NCI-H510A treated with DMSO at 0.1 percent for 48 hours (cell line): ENCODE measurements at regions not wholly inside any gene's neighbourhood (a gene's known extent, or its start where the extent isn't known, plus 50 kb on each side); places are given as distances from the start of the nearest gene placed in this dataset.
"Not testable (repeated sequence)": the region's sequence is repeated elsewhere in the genome, so short reads cannot be mapped to it uniquely, and the experiment has no call there.

ENCODE experiments used
- DNase-seq: peaks from one replicate; lab custom pipeline; 2025; lab: John Stamatoyannopoulos, UW

DNA sequence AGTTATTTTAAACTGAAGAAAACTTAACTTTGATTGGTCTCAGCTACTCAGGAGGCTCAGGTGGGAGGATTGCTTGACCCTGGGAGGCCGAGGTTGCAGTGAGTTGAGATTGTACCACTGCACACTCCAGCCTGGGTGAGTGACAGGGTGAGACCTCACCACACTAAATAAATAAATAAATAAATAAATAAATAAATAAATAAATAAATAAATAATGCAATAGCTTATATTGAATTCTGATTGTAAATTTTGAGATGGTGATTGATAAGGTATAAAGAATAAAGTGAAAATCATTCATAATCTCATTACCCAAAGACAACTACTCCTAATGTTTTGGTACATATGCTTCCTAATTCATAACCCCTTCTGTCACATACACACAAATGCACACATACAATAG lies 58.1 kb downstream of the TUBA3C start:
- DNase-seq, result no peak

DNA sequence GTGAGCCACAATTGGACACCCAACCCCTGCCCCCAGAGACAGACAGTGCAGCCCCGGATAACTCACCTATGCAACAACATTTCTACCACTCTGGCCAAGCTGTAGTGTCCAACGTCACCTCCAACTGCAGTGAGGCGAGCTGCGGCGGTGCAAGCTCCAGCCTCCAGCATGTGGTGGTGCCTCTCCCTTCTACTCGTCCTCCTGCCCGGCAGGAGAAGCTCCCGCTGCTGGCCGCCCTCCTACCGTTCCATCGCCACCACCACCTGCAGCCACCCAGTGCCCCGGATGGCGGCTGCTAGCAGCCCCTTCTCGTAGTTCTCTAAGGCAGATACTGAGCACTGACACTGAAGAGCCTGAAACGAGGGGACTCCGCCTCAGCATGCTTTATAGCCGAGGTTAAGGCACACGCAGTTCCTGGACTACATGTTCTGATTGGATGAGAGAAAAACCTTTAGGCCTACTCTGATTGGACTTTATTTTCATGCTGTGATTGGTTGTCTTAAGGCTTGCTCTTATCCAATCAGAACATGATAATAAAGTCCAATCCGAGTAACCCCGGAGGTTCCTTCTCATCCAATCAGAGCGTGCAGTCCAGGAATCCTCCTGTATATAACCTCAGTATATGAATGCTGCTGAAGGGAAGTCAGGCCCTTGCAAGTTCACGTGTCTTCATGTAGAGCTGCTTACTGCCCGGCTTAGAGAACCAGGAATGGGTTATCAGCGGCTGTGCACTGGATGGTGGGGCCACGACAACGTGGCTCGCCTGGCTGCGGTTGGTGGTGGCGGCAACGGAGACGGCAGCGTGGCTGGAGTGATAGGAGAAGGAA lies 63.5 kb downstream of the TUBA3C start:
- no peak for DNase-seq

DNA sequence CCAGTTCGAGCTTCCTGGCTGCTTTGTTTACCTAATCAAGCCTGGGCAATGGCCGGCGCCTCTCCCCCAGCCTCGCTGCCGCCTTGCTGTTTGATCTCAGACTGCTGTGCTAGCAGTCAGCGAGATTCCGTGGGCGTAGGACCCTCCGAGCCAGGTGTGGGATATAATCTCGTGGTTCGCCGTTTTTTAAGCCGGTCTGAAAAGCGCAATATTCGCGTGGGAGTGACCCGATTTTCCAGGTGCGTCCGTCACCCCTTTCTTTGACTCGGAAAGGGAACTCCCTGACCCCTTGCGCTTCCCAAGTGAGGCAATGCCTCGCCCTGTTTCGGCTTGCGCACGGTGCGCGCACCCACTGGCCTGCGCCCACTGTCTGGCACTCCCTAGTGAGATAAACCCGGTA lies 72.4 kb downstream of the TUBA3C start:
- DNase-seq, result not testable (repeated sequence)

DNA sequence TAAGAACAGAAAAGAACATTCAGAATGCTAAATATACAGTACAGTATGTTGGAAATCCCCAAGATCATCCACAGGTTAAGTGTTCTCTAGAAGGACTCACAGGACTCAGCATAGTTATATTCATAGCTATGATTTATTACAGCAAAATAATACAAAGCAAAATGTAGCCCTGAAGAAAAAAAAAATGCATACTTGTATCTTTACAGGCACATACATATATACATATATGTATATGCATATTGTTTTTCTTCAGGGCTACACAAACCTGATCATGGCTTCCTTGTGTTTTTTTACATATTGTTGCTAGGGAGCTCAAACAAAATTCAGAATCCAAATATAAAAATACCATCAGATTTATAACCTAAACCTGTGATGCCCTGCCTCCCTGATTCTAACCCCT lies 78.5 kb downstream of the TUBA3C start:
- DNase-seq, result no peak

DNA sequence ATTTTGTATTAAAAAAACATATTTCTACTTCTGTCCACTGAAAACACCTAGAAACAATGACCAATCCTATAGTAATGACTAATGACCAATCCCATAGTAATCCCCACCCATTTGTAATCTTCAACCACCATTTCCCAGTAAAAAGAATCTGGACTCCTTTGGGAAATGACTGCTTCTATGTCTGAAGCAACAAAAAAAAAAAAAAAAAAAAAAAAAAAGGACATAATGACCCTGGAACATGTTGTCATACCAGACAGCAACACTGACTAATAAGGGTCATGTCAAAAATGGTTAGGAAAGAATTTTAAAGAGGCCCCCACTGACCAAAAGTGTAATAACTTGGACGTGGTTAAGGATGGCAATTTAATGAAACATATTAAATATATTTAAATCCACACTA lies 88.3 kb downstream of the TUBA3C start:
- DNase-seq, result no peak

DNA sequence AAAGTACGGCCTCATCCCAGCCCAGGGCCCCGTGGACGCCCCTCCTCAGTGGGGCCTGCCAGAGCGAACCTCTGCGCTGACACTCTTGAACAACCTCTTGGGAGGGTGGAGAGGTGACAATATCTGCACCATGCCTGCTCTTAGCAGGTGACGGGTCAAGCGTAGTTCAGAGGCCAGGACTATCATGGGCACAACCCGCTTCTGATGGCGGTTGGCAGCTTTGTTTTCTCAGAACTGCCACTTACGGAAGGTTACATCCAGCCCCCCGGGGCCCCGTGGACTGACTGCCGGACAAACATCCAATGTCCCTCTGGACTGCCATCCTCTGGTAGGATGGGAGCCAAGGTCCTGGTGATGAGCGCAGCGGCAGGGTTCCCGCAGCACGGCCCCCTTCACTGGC lies 91.1 kb downstream of the TUBA3C start:
- no peak for DNase-seq

DNA sequence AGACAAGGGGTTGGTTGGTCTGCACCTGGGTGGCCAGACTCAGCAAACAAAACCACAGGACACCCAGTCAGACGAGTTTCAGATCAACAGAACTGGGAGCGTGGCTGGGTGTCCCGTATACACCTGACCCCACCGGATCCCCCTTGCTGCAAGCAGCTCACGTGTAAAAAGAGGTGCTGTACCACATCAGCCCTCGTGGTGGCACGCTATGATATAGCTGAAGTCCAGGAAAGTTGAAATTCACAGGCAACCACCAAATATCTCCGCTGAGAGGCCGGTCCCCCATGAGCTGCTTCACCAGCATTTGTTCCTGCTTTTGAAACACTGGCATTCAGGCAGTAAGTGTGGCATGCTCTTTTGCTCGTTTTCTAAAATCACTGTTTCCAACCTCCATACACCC lies 92.3 kb downstream of the TUBA3C start:
- no peak for DNase-seq

DNA sequence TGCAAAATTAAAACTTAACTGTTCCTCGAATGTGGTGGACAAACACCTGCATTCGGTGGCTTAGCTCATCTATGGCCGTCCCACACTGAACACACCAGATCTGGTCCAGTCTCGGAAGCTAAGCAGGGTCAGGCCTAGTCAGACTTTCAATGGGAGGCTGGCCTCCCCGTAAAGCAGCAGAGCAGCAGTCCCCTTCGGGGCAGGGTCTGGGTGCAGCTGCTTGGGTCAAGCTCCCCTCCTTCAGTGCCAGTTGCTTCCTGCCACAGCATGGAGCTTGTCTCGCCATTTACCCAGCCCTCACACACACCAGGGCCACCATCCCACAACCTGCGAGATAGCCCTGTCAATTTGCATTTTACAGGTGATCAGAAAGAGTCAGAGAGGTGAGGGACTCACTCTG lies 93.2 kb downstream of the TUBA3C start:
- no peak for DNase-seq

DNA sequence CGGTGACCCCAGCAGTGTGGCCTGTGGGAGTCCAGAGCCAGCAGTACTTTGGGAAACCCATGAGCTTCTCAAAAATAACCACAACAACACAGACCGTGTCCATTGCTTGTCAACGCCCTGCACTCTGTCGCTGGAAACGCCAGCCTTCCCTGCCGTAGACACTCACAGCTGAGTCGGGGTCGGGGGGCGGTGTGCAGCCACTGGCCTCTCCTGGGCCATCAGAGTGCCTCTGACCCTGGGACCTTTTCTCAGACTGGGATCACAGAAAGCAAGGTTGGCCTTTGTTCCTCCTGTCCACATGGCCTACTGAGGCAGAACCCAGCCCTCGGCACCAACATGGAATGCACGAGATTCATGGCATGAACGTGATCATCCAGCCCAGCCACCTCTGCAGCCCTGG lies 95.7 kb downstream of the TUBA3C start:
- no peak for DNase-seq

DNA sequence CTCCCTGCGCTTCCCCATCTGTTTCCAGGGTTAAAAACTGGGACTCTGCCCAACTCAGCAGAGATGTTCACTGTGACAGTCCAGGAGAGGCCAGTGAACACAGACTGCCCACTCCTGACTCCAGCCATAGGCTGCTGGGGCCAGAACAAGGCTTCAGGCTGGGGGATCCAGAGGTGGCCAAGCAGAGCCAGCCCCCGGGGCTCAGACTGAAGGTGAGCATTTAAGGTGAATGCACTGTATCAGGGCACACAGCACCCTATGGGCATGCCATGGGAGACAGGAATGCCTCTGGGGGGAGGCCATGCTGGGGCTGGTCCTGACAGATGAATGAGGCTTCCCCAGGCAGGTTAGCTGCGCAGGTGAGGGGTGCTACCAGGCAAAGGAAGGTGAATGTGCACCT lies 96.4 kb downstream of the TUBA3C start:
- DNase-seq, result no peak

DNA sequence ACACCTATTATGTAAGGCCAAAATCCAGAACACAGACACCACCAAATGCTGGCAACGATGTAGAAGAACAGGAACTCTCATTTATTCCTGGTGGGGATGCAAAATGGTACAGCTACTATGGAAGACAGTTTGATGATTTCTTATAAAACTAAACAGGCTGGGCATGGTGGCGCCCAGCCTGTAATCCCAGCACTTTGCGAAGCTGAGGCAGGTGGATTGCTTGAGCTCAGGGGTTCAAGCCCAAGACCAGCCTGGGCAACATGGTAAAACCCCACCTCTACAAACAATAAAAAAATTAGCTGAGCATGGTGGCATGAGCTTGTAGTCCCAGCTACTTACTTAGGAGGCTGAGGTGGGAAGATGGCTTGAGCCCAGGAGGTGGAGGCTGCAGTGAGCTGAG lies 98.3 kb downstream of the TUBA3C start:
- DNase-seq, result no peak

DNA sequence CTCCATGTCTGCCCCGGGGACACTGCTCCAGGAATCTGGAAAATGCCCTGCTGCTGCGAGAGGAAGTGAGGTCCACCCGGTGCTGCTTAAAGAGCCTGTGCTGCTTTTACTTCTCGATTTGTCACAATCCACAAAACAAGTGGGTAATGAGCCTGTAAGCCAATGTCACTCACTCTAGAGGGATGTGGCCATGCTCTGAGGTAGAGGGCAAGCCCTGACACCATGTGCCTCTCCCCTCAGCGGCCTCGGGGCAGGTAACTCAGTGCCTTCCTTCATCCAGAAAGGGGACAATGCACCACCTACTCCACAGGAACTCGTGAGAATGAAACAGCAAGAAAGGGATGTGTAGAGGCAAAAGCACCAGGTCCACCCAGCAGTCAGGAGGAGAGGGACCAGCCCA lies 106.2 kb downstream of the TUBA3C start:
- no peak for DNase-seq

DNA sequence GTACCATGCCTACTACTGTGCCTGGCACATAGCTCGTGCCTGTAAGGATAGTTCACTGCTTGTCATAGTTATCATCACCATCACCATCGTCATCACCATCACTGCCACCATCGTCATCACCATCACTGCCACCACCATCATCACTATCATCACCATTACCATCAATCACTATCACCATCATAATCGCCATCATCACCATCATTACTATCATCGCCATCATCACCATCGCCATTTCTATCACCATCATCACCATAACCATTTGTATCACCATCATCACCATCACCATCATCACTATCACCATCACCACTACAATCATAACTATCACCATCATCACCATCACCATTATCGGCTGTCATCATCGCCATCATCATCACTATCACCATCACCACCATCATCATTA lies 107.1 kb downstream of the TUBA3C start:
- DNase-seq, result no peak

DNA sequence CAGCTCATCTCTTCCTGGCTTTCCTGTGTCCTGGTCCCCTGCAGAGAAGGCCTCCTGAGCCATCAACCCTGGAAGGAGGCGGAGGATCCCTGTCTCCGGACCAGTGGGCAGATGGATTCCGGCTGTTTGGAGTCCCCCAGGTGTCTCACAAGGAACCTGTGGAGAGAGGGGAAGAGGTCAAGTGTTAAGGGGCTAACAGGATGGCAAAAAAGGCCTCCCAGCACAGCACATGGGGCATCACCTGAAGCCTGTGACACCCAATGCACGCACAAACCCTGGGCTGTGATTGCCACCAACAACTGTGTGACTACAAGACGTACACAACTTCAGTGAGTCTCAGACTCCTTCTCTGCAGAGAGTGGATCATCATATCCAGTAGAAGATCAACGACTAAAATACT lies 107.5 kb downstream of the TUBA3C start:
- DNase-seq, result not testable (repeated sequence)

DNA sequence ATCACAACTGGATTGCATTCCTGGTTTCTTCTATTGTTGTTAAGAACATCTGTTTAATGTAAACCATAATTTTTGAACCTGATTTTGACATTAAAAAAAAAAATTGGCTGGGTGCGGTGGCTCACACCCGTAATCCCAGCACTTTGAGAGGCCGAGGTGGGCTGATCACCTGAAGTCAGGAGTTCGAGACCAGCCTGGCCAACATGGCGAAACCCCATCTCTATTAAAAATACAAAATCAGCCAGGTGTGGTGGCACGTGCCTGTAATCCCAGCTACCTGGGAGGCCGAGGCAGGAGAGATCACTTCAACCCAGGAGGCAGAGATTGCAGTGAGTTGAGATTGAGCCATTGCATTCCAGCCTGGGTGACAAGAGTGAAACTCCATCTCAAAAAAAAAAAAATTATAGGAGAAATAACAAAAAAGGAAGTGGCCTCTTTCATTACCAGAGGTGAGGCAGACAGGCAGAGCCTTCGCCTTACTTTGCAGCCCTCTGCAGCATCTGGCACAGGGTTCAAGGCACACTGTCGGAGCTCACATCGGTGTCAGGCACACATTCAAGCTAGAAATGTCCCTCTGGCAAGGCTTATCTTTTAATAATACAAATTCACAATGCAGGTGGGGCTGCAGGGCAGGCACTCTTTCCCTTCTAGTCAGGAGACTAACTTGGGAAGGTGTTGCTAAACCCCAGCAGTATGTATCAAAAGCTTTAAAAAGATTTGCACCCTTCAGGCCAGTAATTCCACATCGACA lies 108.5 kb downstream of the TUBA3C start:
- DNase-seq, result not testable (repeated sequence)

DNA sequence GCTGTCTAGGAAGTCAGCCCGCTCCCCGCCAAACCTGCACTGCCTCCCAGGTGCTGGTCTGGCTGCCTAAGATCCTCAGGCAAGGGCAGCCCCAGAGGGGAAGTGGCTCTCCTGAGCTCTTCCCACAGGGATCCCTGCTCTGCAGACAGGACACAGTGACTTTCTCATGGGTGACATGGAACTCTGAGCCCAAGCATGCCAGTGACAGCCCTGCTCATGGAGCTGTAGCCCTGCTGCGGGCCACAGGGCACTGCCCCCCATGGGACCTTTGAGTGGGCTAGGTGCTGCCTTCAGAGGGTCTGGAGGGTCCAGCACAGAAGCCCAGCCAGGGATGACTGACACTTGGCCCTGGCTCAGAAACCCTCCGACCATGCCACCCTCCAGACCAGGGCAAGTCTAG lies 109.1 kb downstream of the TUBA3C start:
- no peak for DNase-seq

DNA sequence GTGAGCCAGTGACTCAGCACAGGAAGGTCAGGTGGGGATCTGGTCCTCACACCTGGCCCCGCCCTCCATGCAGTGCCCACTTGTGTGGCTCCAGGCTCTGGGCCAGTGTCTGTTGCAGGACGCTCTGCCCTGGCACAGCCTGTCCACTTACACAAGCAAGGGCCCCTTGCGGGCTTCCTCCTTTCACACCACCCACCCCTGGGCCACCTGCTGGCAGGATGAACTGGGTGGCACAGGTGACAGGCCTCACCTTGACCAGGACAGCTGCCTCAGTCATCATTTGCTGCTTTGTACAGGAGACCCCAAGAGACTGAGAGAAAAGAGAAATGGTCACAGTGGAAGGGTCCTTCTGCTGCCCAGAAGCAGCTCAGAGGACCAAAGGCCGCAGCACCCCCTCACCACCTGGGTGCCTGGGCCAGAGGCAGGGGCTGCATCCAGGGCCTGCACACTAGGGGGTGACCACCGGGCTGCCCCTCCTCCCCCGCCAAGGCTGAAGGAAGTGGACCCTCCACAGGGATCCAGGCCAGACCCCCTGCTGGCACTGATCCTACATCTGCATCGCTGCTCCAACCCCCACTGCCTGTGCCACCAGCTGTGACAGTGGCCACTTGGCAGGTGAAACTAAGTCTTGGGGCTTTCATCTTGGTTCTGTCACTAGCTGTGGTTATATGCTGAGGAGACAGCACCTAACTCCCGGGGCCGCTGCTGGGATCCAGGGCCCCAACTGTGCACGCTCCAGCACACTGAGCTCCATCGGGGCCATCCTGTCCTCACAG lies 110.3 kb downstream of the TUBA3C start:
- no peak for DNase-seq

DNA sequence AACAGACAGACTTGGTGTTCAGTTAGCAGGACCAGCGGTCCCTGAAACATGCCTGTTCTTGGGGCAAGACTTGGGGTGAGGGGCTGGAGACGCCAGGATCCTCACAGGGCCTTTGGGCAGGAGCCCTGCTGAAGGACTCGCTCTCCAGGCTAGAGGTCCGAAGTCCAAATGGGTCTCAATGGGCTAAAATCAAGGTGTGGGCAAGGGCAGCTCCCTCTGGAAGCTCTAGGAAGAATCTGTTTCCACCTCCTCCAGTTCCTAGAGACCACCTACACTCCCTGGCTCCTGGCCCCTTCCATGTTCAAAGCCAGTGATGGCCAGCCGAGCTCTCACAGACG lies 111.3 kb downstream of the TUBA3C start:
- DNase-seq, result no peak

DNA sequence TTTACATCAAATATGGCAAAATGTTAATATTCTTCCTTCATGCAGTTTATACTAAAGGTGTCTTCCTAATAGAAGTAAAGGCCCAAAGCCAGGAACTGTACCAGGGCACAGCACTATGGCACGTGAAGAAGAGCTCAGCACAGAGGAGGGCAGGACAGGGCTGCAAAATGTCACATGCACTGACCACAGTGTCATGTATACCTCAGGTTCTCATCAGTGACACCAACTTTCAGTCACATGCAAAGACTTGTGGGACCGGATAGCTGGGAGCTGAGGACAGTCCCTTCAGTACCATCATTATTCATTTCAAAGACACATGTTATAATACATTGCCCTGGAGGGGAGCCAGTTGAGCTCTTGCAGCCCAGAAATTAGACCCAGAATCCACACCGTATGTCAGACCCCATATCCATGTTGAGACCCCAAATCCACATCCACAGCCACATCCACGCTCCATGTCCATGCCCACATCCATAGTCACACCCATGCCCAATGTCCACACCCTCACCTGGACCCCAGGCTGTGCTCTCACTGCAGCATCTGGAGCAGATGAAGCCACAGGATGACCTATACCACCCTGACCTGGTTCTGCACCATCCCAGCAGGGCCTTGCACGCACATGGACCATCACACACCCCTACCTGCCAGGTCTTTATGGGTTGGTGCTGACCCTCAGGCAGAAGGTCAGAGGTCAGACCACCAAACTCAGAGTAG lies 111.8 kb downstream of the TUBA3C start:
- no peak for DNase-seq

DNA sequence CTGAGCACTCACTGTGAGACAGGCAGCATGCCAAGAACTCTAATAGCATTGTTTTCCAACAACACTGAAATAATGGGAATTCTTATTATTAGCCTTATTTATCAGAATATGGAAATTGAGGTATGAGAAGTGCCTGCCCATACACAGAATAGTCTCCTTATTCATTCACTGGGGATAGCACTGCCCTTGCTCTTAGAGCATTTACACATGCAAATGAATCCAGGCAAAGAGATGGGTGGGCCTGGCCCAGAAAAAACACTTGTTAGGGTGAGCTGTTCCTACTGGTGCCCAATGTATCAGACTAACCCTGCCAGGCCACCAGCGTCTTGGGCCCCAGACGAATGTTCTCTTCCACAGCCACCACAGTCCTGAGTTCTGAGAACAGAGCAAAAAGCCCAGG lies 112.9 kb downstream of the TUBA3C start:
- no peak for DNase-seq

DNA sequence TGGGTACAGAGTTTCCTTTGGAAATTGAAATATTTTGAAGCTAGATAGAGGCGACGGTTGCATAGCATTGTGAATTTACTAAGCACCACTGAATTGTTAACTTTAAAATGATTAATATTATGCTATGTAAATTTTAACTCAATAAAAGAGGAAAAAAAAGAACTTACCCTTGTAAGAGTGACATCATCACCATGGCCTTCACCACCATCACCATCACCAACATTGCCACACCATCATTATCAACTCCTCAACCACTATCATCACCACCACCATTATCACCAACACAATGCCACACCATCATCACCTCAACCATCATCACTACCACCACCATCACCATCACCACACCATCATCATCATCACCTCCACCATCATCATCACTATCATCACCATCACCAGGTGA lies 113.9 kb downstream of the TUBA3C start:
- no peak for DNase-seq

DNA sequence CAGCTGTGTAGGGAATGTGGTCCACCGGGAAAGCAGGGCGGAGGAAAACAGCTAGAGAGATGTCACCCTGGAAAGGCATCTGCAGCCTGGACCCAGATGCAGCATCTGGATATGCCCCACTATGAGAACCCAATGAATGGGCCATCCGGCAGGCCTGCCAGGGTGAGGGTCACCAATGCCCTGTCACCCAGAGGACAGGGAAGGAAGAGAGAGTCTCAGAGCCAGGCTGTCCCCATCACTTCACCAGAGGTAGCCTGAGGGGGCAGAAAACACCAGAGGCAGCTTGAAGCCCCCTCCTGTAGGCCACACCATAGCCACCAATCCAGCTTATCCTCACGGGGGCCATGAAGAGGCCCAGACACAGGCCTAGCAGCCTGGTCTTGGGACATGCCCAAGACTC lies 118.8 kb downstream of the TUBA3C start:
- DNase-seq, result no peak
